Breast epithelium (tissue), 4 donors: ENCODE measurements at regions not wholly inside any gene's neighbourhood (a gene's known extent, or its start where the extent isn't known, plus 50 kb on each side); places are given as distances from the start of the nearest gene placed in this dataset.

Experiments used
- DNase-seq, 2 donors: peaks; one replicate each; pipeline ENCODE4 v3.0.0-alpha.2; 2019; ENCODE audit warnings: low spot score in 2 of 2
- H3K27ac ChIP-seq, 2 donors: fragments of 200-600 bp; sonication (generic) in 1 of 2; one replicate each; pipeline ENCODE4 v1.5.1; 2016 to 2019; ENCODE audit warnings: mild to moderate bottlenecking in 1 of 2
- H3K27me3 ChIP-seq, 2 donors: fragments of 200-600 bp; sonication (generic) in 1 of 2; one replicate each; pipeline versions ENCODE4 v1.5.1 to v1.6.0; 2017 to 2019; ENCODE audit warnings: control low read depth in 1 of 2, mild to moderate bottlenecking in 1 of 2
- H3K36me3 ChIP-seq: fragments of 200-600 bp; one replicate; pipeline ENCODE4 v1.5.1; 2019
- H3K4me1 ChIP-seq, 2 donors: fragments of 200-600 bp; sonication (generic); one replicate each; pipeline ENCODE4 v1.5.1; 2016 to 2019; ENCODE audit warnings: control low read depth in 1 of 2
- H3K4me3 ChIP-seq, 3 donors: fragments of 200-600 bp; sonication (generic); 1 replicate in 2 of 3; 2 replicates in 1 of 3; pipeline ENCODE4 v1.5.1; 2016 to 2019; ENCODE audit warnings: mild to moderate bottlenecking in 3 of 3, moderate library complexity in 2 of 3
- H3K9me3 ChIP-seq, 2 donors: fragments of 200-600 bp; sonication (generic) in 1 of 2; one replicate each; pipeline ENCODE4 v1.5.1; 2016 to 2019; ENCODE audit warnings: control low read depth in 1 of 2
- POLR2A ChIP-seq: fragments of 450-650 bp; IDR thresholded peaks from one replicate; pipeline ENCODE4 v1.6.1; 2016; ENCODE audit warnings: antibody characterized with exemption, mild to moderate bottlenecking, moderate library complexity
- POLR2AphosphoS5 ChIP-seq, 3 donors: sonication (generic); formaldehyde crosslinking; IDR thresholded peaks; one replicate each; pipeline ENCODE4 v1.6.1; 2017; ENCODE audit warnings: antibody characterized with exemption in 3 of 3
- intact Hi-C: fragments of 100-400 bp; cut with DNase I; formaldehyde crosslinking; loops from one replicate; pipeline ENCODE4 v1.15.1; 2023; ENCODE audit warnings: low total_unique reads
- TF ChIP-seq, protein P1 (sequence below), 3 donors: fragments of 450-650 bp; IDR thresholded peaks; one replicate each; pipeline ENCODE4 v1.5.1; 2016 to 2017; ENCODE audit warnings: antibody characterized with exemption in 3 of 3, mild to moderate bottlenecking in 3 of 3, moderate library complexity in 3 of 3

DNA sequence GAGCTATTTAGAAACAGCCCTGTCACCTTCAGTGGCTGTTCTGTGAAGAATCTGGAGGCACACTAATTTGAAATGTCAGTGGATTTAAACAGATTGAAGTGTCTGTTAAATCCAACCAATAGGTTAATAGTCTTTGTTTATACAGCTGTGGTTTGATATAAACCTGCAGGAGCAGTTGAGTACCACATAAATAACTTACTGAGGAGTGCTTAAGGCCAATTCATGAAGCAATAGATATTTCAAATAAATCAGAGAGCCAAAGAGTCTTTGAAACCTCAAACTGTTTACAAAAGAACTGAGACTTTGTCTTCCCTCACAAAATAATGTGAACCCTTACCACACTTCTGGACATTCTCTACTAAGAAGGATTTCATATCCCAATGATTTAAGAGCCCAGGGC, 111.9 kb downstream of the FEM1C start:
- TF ChIP-seq, protein P1, sequence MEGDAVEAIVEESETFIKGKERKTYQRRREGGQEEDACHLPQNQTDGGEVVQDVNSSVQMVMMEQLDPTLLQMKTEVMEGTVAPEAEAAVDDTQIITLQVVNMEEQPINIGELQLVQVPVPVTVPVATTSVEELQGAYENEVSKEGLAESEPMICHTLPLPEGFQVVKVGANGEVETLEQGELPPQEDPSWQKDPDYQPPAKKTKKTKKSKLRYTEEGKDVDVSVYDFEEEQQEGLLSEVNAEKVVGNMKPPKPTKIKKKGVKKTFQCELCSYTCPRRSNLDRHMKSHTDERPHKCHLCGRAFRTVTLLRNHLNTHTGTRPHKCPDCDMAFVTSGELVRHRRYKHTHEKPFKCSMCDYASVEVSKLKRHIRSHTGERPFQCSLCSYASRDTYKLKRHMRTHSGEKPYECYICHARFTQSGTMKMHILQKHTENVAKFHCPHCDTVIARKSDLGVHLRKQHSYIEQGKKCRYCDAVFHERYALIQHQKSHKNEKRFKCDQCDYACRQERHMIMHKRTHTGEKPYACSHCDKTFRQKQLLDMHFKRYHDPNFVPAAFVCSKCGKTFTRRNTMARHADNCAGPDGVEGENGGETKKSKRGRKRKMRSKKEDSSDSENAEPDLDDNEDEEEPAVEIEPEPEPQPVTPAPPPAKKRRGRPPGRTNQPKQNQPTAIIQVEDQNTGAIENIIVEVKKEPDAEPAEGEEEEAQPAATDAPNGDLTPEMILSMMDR (IDR thresholded peaks at IDR 0.05): no peak
- H3K4me1 ChIP-seq: no peaks in the 10 kb centered on the region
- no peaks in the 10 kb centered on the region for H3K36me3 ChIP-seq
- H3K27ac ChIP-seq: peak overlapping the region in 1 of 2 donors; percentile 1
- intact Hi-C loops: no loop called here
- no peak for DNase-seq
- H3K27me3 ChIP-seq: no peaks in the 10 kb centered on the region
- H3K4me3 ChIP-seq: no peak overlapping the region
- no peaks in the 10 kb centered on the region for H3K9me3 ChIP-seq

DNA sequence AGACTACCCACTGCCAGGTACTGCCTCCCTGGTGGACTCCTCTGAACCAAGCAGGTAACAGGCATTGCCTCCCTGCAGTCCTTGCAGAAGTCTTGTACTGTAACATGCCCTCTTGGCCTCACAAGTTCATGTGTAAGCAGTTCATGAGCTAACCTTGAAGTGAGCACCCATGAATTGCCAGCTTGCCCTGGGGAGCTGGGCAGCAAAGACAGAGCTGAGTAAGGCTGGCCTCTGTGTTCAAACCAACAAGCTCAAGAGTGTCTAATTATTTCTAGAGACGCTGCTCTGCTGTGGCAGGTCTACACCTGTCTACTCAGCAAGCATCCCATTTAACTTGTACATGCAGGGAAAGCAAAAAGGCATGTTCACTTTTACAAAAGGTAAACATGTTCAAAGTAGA, 113.5 kb downstream of the FEM1C start:
- no peak for DNase-seq
- Histone ChIP-seq H3K27me3 (no peaks in the 10 kb centered on the region), H3K4me1 (no peaks in the 10 kb centered on the region), H3K27ac (no peak overlapping the region), H3K9me3 (no peaks in the 10 kb centered on the region), H3K4me3 (no peak overlapping the region), H3K36me3 (no peaks in the 10 kb centered on the region)
- intact Hi-C loops: no loop called here
- no peak for TF ChIP-seq POLR2AphosphoS5 (IDR thresholded peaks at IDR 0.05)

DNA sequence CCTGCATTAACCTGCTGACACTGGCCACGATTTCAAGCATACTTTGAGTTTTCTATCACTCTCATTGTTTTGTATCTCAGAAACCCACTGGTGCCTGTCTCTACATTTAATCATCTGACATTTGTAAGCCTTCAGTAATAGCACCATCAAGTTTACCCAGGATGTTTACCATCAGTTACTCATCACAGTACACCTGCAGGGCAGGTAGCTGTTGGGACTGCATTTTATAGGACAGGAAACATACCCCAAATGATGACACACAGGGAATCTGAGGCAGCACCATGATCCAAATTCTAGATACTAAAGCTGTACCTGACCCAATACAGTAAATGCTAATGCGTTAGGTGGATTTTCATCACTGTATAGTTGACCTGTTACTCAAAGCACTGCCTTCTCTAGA, 114.2 kb downstream of the FEM1C start:
- TF ChIP-seq POLR2A: no peak

DNA sequence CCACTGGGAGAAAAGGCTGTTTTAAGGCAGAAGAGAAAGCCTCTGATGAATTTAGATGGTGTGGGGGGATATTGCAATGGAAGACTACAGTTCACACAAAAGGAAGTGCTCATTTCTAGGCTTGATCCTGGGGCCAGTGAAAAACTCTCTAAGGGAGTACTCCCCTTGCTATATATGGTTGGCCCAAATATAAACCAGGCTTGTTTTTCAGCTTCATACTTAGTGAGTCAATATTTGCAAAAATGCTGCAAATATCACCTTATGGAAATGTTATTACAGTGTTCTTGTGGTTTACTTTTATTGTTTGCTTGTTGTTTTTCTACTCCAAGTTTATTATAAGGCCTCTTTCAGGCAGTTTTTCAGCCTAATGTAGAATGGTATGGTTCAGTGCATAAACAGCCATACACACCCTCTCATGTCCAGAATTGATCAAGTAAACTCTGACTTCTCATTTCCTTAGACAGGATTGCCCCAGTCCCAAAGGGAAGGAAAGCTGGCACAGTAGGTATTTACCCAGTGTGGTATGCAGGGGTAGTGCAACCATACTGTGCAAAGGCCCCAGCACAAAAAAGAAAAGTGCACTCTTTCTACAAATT, 115.1 kb downstream of the FEM1C start:
- TF ChIP-seq POLR2AphosphoS5 (IDR thresholded peaks at IDR 0.05) (no peak), POLR2A (no peak)
- TF ChIP-seq, protein P1 (IDR thresholded peaks at IDR 0.05): no peak
- Histone ChIP-seq H3K4me1 (no peaks in the 10 kb centered on the region), H3K4me3 (no peak overlapping the region), H3K9me3 (no peaks in the 10 kb centered on the region), H3K36me3 (no peaks in the 10 kb centered on the region), H3K27me3 (no peaks in the 10 kb centered on the region), H3K27ac (no peak overlapping the region)
- intact Hi-C loops: no loop called here
- no peak for DNase-seq

More for the DNA sequence above, 114.2 kb downstream of the FEM1C start:
- Histone ChIP-seq H3K4me3 (no peak overlapping the region), H3K36me3 (no peaks in the 10 kb centered on the region), H3K27ac (no peak overlapping the region), H3K4me1 (no peaks in the 10 kb centered on the region), H3K9me3 (no peaks in the 10 kb centered on the region), H3K27me3 (no peaks in the 10 kb centered on the region)
- intact Hi-C loops: no loop called here
- DNase-seq: no peak

DNA sequence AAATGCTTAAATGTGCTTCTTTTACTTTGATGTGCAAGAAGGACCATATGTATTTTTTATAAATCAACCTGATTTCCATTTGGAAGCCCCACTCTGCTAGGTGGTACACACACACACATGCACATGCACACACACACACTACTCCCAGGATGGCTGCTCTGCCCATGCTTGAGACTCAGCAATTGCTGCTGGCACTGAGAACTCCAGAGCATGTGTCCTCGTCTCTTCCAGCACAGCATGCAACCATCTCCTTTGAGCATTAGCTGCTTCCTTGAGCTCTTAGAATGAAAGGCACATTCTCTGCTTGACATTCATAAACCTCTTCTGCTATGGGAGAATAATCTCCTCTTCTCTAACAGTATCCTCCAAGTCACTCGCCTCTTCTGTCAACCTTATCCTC, 115.9 kb downstream of the FEM1C start:
- Histone ChIP-seq H3K4me3 (no peak overlapping the region), H3K9me3 (no peaks in the 10 kb centered on the region), H3K27me3 (no peaks in the 10 kb centered on the region), H3K4me1 (no peaks in the 10 kb centered on the region), H3K27ac (no peak overlapping the region), H3K36me3 (no peaks in the 10 kb centered on the region)
- intact Hi-C loops: no loop called here
- TF ChIP-seq POLR2AphosphoS5 (IDR thresholded peaks at IDR 0.05): no peak
- TF ChIP-seq, protein P1 (IDR thresholded peaks at IDR 0.05): no peak
- TF ChIP-seq POLR2A: no peak
- DNase-seq: no peak

DNA sequence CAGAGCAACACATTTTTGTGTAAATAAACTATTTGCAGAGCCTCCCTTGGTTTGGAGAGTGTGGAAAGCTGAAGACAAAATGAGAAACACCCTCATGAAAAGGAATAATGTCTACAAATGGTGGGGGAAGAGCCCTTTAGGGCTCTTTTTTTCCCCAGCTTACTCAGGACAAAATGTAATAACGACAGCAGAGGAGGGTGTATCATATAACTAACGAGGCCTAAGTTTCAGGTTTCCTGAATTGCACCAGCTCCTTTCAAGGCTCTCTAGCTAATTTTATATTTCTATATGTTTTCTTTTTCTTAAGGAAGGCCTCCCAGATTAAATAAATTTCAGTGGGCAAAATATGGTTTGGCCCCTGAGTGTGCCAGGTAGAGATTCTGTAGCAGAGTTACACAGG, 116.3 kb downstream of the FEM1C start:
- H3K27ac ChIP-seq: no peak overlapping the region
- TF ChIP-seq POLR2AphosphoS5 (IDR thresholded peaks at IDR 0.05) (no peak), POLR2A (no peak)
- TF ChIP-seq, protein P1 (IDR thresholded peaks at IDR 0.05): no peak
- DNase-seq: no peak
- H3K4me1 ChIP-seq: no peaks in the 10 kb centered on the region
- intact Hi-C loops: no loop called here
- H3K36me3 ChIP-seq: no peaks in the 10 kb centered on the region
- no peak overlapping the region for H3K4me3 ChIP-seq
- no peaks in the 10 kb centered on the region for H3K9me3 ChIP-seq
- H3K27me3 ChIP-seq: no peaks in the 10 kb centered on the region
